Endothelial cell (in vitro differentiated cells): ENCODE measurements at regions not wholly inside any gene's neighbourhood (a gene's known extent, or its start where the extent isn't known, plus 50 kb on each side); places are given as distances from the start of the nearest gene placed in this dataset.

Experiments
- DNase-seq: peaks from one replicate; pipeline ENCODE4 v3.0.0; 2021; ENCODE audit warnings: low spot score
- H3K27ac Mint-ChIP-seq: one replicate; pipeline ENCODE4 v1.8.0; 2021; ENCODE audit warnings: mixed read lengths, inconsistent platforms; ENCODE audit not compliant: unreplicated experiment
- H3K27me3 Mint-ChIP-seq: one replicate; pipeline ENCODE4 v1.8.0; 2021; ENCODE audit warnings: mild to moderate bottlenecking, moderate library complexity, mixed read lengths, inconsistent platforms; ENCODE audit not compliant: unreplicated experiment
- H3K36me3 Mint-ChIP-seq: one replicate; pipeline ENCODE4 v1.8.0; 2021; ENCODE audit warnings: mild to moderate bottlenecking, low read depth, mixed read lengths, inconsistent platforms; ENCODE audit not compliant: unreplicated experiment
- H3K4me1 Mint-ChIP-seq: one replicate; pipeline ENCODE4 v1.8.0; 2021; ENCODE audit warnings: mild to moderate bottlenecking, mixed read lengths, inconsistent platforms; ENCODE audit not compliant: unreplicated experiment
- H3K4me3 Mint-ChIP-seq: one replicate; pipeline ENCODE4 v1.8.0; 2021; ENCODE audit warnings: mild to moderate bottlenecking, mixed read lengths, inconsistent platforms; ENCODE audit not compliant: unreplicated experiment
- H3K9me3 Mint-ChIP-seq: one replicate; pipeline ENCODE4 v1.8.0; 2021; ENCODE audit warnings: mixed read lengths, inconsistent platforms; ENCODE audit not compliant: unreplicated experiment
- TF ChIP-seq, protein P1 (sequence below): fragments of 200-600 bp; sonication (generic); IDR thresholded peaks from one replicate; pipeline ENCODE4 v1.5.0; 2021; ENCODE audit warnings: antibody characterized with exemption; ENCODE audit not compliant: unreplicated experiment

DNA sequence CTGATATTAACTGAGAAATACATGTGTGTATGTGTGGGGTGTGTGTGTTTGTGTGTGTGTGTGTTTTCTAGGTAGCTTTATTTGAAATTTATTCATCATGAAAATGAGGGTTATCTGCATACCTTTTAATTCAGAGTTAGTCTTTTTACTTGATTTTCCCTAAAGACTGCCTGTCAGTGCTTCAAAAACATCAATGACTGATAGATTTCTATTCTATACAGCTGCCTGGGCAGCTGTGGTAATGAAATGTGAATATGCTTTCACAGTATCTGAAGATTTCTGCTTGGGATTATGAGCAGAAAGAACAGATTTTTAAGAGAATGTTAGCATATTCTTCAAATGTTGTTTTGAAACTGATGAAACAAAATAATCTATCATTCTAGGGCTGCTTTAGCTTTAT lies 119.7 kb upstream of the ZRANB2 start:
- Mint-ChIP-seq H3K4me1 (peaks cover 3% of the 10 kb centered on the region), H3K27ac (no peak overlapping the region), H3K36me3 (no peaks in the 10 kb centered on the region)

DNA sequence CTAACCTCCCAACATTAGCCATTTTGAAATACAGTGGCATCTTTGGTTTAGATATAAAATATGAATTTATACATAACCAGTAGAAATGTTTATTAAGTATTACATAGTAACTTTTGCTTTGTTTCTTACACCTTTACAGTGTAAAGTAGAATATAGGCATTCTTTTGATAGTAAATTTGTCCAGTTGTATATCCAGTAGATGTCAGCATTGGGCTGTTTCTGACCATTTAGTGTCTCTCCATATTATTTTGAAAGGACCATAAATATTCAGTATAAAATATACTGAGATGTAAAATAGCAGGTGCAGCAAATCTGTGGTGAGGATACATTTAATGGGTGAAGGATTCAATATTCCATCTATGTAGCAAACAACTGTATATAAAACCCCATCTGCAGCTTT lies 115.8 kb upstream of the ZRANB2 start:
- Mint-ChIP-seq H3K4me3 (no peak overlapping the region), H3K36me3 (no peaks in the 10 kb centered on the region), H3K27ac (no peak overlapping the region), H3K27me3 (no peaks in the 10 kb centered on the region), H3K9me3 (no peaks in the 10 kb centered on the region), H3K4me1 (peaks cover 3% of the 10 kb centered on the region)
- TF ChIP-seq, protein P1, sequence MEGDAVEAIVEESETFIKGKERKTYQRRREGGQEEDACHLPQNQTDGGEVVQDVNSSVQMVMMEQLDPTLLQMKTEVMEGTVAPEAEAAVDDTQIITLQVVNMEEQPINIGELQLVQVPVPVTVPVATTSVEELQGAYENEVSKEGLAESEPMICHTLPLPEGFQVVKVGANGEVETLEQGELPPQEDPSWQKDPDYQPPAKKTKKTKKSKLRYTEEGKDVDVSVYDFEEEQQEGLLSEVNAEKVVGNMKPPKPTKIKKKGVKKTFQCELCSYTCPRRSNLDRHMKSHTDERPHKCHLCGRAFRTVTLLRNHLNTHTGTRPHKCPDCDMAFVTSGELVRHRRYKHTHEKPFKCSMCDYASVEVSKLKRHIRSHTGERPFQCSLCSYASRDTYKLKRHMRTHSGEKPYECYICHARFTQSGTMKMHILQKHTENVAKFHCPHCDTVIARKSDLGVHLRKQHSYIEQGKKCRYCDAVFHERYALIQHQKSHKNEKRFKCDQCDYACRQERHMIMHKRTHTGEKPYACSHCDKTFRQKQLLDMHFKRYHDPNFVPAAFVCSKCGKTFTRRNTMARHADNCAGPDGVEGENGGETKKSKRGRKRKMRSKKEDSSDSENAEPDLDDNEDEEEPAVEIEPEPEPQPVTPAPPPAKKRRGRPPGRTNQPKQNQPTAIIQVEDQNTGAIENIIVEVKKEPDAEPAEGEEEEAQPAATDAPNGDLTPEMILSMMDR = peak; percentile 23
- DNase-seq = no peak

More for the DNA sequence above, 119.7 kb upstream of the ZRANB2 start:
- no peaks in the 10 kb centered on the region for H3K27me3 Mint-ChIP-seq
- TF ChIP-seq, protein P1 = no peak
- H3K9me3 Mint-ChIP-seq = no peaks in the 10 kb centered on the region
- DNase-seq = no peak
- no peak overlapping the region for H3K4me3 Mint-ChIP-seq

DNA sequence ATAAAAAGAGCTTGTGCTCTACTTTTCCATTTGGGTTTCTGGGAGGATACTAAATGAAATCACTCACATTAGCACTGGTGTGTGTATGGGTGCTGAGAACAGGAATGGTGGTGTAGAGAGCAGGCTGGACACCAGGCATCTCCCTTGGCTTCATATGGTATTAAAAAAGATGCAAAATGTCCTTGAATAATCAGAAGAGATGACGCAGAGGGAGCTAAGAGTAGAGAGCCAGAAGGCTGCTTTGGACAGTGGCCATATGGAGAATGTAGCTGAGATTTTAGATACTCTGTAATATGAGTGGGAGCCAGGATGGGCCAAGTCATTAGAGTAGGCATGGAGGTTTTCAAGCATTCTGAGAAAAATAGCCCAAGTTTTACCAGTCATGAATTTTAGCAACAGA lies 112.3 kb upstream of the ZRANB2 start:
- TF ChIP-seq, protein P1 = no peak
- DNase-seq = no peak
- Mint-ChIP-seq H3K27me3 (no peaks in the 10 kb centered on the region), H3K9me3 (no peaks in the 10 kb centered on the region), H3K4me3 (no peak overlapping the region), H3K36me3 (no peaks in the 10 kb centered on the region), H3K4me1 (peaks cover 3% of the 10 kb centered on the region), H3K27ac (no peak overlapping the region)

DNA sequence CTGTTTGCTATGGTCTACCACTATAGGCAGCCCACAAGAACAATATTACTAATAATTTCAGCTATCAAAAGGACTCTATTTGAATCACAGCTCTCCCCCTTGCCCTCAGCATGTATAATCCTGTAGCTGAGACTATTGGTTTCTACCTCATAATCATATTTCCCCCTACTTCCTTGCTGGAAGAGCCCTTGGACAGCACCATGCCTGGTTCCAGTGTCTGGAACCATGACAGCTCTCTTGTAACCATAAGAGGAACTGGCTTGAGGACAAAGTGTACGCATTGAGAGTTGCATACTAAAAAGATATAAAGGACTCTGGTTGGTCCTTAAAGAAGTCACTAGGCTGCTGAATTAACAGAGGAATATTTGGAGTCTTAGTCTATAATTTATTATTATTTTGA lies 110.7 kb upstream of the ZRANB2 start:
- H3K4me1 Mint-ChIP-seq = no peaks in the 10 kb centered on the region
- no peak for DNase-seq
- TF ChIP-seq, protein P1 = no peak
- no peak overlapping the region for H3K27ac Mint-ChIP-seq
- H3K4me3 Mint-ChIP-seq = no peak overlapping the region
- no peaks in the 10 kb centered on the region for H3K27me3 Mint-ChIP-seq
- H3K36me3 Mint-ChIP-seq = no peaks in the 10 kb centered on the region
- H3K9me3 Mint-ChIP-seq = no peaks in the 10 kb centered on the region

DNA sequence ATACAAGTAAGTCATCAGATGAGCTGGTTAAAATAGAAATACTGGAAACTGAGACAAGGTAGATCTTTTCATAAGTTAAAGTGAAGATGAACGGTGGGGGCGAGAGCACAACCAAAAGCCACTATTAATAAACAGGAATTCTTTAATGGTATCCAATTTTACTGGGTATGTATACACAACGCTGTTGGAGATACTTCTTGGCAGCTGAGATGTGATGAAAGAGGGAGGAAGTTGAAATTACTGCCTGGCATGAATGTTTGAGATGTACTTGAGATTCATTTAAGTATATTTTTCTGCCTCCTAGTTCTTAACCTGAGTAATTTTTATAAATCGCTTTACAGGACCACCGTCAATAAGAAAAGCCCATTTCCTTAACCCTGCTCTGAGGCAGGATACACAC lies 110.0 kb upstream of the ZRANB2 start:
- TF ChIP-seq, protein P1 = no peak
- Mint-ChIP-seq H3K9me3 (no peaks in the 10 kb centered on the region), H3K4me3 (no peak overlapping the region), H3K4me1 (no peaks in the 10 kb centered on the region), H3K36me3 (no peaks in the 10 kb centered on the region), H3K27ac (no peak overlapping the region), H3K27me3 (no peaks in the 10 kb centered on the region)
- no peak for DNase-seq
